GM12892 (cell line): ENCODE measurements at regions not wholly inside any gene's neighbourhood (a gene's known extent, or its start where the extent isn't known, plus 50 kb on each side); places are given as distances from the start of the nearest gene placed in this dataset.

ENCODE experiments used
- POLR2A ChIP-seq: IDR thresholded peaks from 2 replicates; pipeline ENCODE4 v1.6.1; 2011; ENCODE audit warnings: low read depth, low read length, control low read depth
- POLR2AphosphoS5 ChIP-seq: IDR thresholded peaks from 2 replicates; pipeline ENCODE4 v1.6.1; 2011; ENCODE audit warnings: low read depth, low read length, control low read depth

- TF ChIP-seq POLR2AphosphoS5 (no peak), POLR2A (no peak)
Observed at GRCh38 chr14:62101673-62102348, 339.6 kb downstream of the SNAPC1 start.
